RWPE2 (cell line): ENCODE measurements at regions not wholly inside any gene's neighbourhood (a gene's known extent, or its start where the extent isn't known, plus 50 kb on each side); places are given as distances from the start of the nearest gene placed in this dataset.
"Not testable (repeated sequence)": the region's sequence is repeated elsewhere in the genome, so short reads cannot be mapped to it uniquely, and the experiment has no call there.

ENCODE experiments used
- ATAC-seq: fragments of 200-7000 bp; cut with Tn5 transposase; 3 replicates; pipeline ENCODE4 v1.9.1; 2021; ENCODE audit warnings: low read depth
- DNase-seq: peaks from one replicate; pipeline ENCODE4 v3.0.0-alpha.2; 2020; ENCODE audit warnings: low spot score
- H3K27ac ChIP-seq: fragments of 450-650 bp; 2 replicates; pipeline ENCODE4 v1.5.1; 2017; ENCODE audit warnings: mild to moderate bottlenecking; ENCODE audit not compliant: poor library complexity, severe bottlenecking
- H3K27me3 ChIP-seq: fragments of 250-450 bp; sonication (Bioruptor Pico); 2 replicates; pipeline ENCODE4 v1.5.1; 2021; ENCODE audit warnings: mild to moderate bottlenecking, moderate library complexity; ENCODE audit not compliant: insufficient read depth, poor library complexity, severe bottlenecking
- H3K36me3 ChIP-seq: fragments of 250-450 bp; sonication (Bioruptor Pico); 2 replicates; pipeline ENCODE4 v1.5.1; 2020; ENCODE audit warnings: low read depth, mild to moderate bottlenecking, moderate library complexity
- H3K4me1 ChIP-seq: fragments of 250-450 bp; sonication (Bioruptor Pico); 2 replicates; pipeline ENCODE4 v1.5.1; 2021; ENCODE audit warnings: mild to moderate bottlenecking, moderate library complexity; ENCODE audit not compliant: insufficient read depth, poor library complexity, severe bottlenecking
- H3K4me3 ChIP-seq: fragments of 250-450 bp; sonication (Bioruptor Pico); 2 replicates; pipeline ENCODE4 v1.5.1; 2021; ENCODE audit warnings: mild to moderate bottlenecking, moderate library complexity; ENCODE audit not compliant: severe bottlenecking
- H3K9me3 ChIP-seq: fragments of 250-450 bp; sonication (Bioruptor Pico); 2 replicates; pipeline ENCODE4 v1.5.1; 2021; ENCODE audit warnings: mild to moderate bottlenecking, moderate library complexity; ENCODE audit not compliant: severe bottlenecking
- CTCF ChIP-seq: fragments of 450-650 bp; IDR thresholded peaks from one replicate; pipeline ENCODE4 v1.5.1; 2017; ENCODE audit warnings: mild to moderate bottlenecking, moderate library complexity; ENCODE audit not compliant: poor library complexity, severe bottlenecking

- ATAC-seq: peak; percentile 100
- Histone ChIP-seq H3K9me3 (no peaks in the 10 kb centered on the region), H3K27ac (peak overlapping the region; percentile 68)
Measured at GRCh38 chr6:133130863-133131262, 110.3 kb upstream of the EYA4 start.

GRCh38 chr6:133131621-133132465 lies 109.3 kb upstream of the EYA4 start:
- Histone ChIP-seq H3K27ac (peak overlapping the region; percentile 68), H3K27me3 (no peaks in the 10 kb centered on the region), H3K4me3 (no peak overlapping the region), H3K9me3 (no peaks in the 10 kb centered on the region), H3K36me3 (no peaks in the 10 kb centered on the region), H3K4me1 (peaks cover 21% of the 10 kb centered on the region)
- ATAC-seq: no peak
- TF ChIP-seq CTCF: no peak
- DNase-seq: no peak

More at GRCh38 chr6:133130863-133131262, 110.3 kb upstream of the EYA4 start:
- DNase-seq: peak; percentile 87
- Histone ChIP-seq H3K36me3 (no peaks in the 10 kb centered on the region), H3K4me3 (no peak overlapping the region), H3K27me3 (no peaks in the 10 kb centered on the region), H3K4me1 (peaks cover 21% of the 10 kb centered on the region)
- TF ChIP-seq CTCF: peak; percentile 45

DNA sequence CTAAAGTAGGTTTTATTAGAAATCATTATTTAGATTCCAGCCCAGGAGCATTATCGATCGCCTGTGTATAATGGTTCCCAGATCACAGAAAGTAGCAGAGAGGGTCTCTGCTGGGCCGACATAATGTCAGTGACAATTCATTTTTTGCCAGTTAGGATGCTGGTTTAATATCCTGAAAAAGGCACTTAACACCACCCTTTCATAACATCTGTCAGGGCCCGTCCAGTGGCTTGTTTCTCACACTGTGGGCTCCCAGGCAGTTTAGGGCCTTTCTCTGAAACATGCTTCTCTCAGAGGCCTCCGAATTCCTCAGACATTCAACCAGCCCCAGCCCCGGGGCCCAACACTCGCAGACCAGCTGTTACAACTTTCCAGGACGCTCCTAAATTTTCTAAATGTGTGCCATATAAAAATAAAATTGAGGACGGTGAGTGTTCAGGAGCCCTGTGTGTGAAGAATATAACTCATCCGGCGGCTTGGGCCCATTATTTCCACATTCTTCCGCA lies 108.6 kb upstream of the EYA4 start:
- Histone ChIP-seq H3K27me3 (no peaks in the 10 kb centered on the region), H3K4me1 (peaks cover 21% of the 10 kb centered on the region), H3K36me3 (no peaks in the 10 kb centered on the region), H3K27ac (no peak overlapping the region), H3K4me3 (no peak overlapping the region), H3K9me3 (no peaks in the 10 kb centered on the region)
- ATAC-seq: no peak
- no peak for DNase-seq
- no peak for TF ChIP-seq CTCF

- Histone ChIP-seq H3K27ac (no peak overlapping the region), H3K27me3 (no peaks in the 10 kb centered on the region), H3K36me3 (no peaks in the 10 kb centered on the region), H3K4me3 (no peak overlapping the region), H3K4me1 (peaks cover 9% of the 10 kb centered on the region), H3K9me3 (no peaks in the 10 kb centered on the region)
- ATAC-seq: no peak
- TF ChIP-seq CTCF: no peak
- DNase-seq: no peak
Measured at GRCh38 chr6:133136177-133136880, 104.8 kb upstream of the EYA4 start.

DNA sequence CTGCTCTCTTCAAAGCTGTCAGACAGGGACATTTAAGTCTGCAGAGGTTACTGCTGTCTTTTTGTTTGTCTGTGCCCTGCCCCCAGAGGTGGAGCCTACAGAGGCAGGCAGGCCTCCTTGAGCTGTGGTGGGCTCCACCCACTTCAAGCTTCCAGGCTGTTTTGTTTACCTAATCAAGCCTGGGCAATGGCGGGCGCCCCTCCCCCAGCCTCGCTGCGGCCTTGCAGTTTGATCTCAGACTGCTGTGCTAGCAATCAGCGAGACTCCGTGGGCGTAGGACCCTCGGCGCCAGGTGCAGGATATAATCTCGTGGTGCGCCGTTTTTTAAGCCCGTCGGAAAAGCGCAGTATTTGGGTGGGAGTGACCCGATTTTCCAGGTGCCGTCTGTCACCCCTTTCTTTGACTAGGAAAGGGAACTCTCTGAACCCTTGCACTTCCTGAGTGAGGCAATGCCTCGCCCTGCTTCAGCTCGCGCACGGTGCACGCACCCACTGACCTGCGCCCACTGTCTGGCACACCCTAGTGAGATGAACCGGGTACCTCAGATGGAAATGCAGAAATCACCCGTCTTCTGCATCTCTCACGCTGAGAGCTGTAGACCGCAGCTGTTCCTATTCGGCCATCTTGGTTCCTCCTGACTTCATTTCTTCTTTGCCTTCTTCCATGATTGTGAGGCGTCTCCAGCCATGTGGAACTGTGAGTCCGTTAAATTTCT lies 93.5 kb upstream of the EYA4 start:
- not testable (repeated sequence) for H3K9me3 ChIP-seq, H3K27me3 ChIP-seq, ATAC-seq, DNase-seq, H3K36me3 ChIP-seq, H3K4me3 ChIP-seq, H3K4me1 ChIP-seq, H3K27ac ChIP-seq
